IMR-90 (cell line): ENCODE measurements at regions not wholly inside any gene's neighbourhood (a gene's known extent, or its start where the extent isn't known, plus 50 kb on each side); places are given as distances from the start of the nearest gene placed in this dataset.

ENCODE experiments used
- ATAC-seq: fragments of 200-7000 bp; cut with Tn5 transposase; 2 replicates; pipeline ENCODE4 v1.9.1; 2020; ENCODE audit warnings: low read depth, mild to moderate bottlenecking, moderate library complexity
- BruUV-seq: library from RNA; stranded (reverse); fragments of 400-500 nt; replicated peaks from 2 replicates; lab custom pipeline; 2021; lab: Mats Ljungman, UMichigan
- CTCF ChIA-PET: fragments of 300-600 bp; formaldehyde crosslinking; extraction: SDS; loops from one replicate; lab custom pipeline; 2021; ENCODE audit warnings: antibody characterized with exemption; lab: Yijun Ruan, JAX
- POLR2A ChIA-PET: fragments of 300-600 bp; sonication (Branson Sonifier 250); formaldehyde crosslinking; loops from one replicate; lab custom pipeline; 2022; ENCODE audit warnings: antibody characterized with exemption; ENCODE audit not compliant: unreplicated experiment; lab: Charles Lee
- DNase-seq: peaks from one replicate; pipeline ENCODE4 v3.0.0; 2013
- H2AFZ ChIP-seq: replicated peaks from 2 replicates; pipeline ENCODE3; 2013; ENCODE audit warnings: low read length, mild to moderate bottlenecking; ENCODE audit not compliant: poor library complexity
- H2AK5ac ChIP-seq: 2 replicates; pipeline ENCODE4 v1.6.1; 2013; ENCODE audit warnings: low read depth, low read length, inconsistent platforms
- H2AK9ac ChIP-seq: replicated peaks from 2 replicates; pipeline ENCODE3; 2013; ENCODE audit warnings: mild to moderate bottlenecking, low read depth, low read length, moderate library complexity; ENCODE audit not compliant: poor library complexity
- H2BK120ac ChIP-seq: 2 replicates; pipeline ENCODE4 v1.6.1; 2013; ENCODE audit warnings: low read depth, low read length, inconsistent platforms
- H2BK15ac ChIP-seq: 3 replicates; pipeline ENCODE4 v1.6.1; 2013; ENCODE audit warnings: low read depth, low read length, inconsistent platforms
- H2BK20ac ChIP-seq: 2 replicates; pipeline ENCODE4 v1.6.1; 2013; ENCODE audit warnings: low read depth, mild to moderate bottlenecking, inconsistent platforms, low read length, moderate library complexity
- H2BK5ac ChIP-seq: 2 replicates; pipeline ENCODE4 v1.6.1; 2013; ENCODE audit warnings: mild to moderate bottlenecking, low read depth, low read length, inconsistent platforms; ENCODE audit not compliant: poor library complexity, severe bottlenecking
- H3K14ac ChIP-seq: replicated peaks from 2 replicates; pipeline ENCODE4 v1.6.1; 2013; ENCODE audit warnings: low read depth, low read length, inconsistent platforms
- H3K18ac ChIP-seq: 2 replicates; pipeline ENCODE4 v1.6.1; 2013; ENCODE audit warnings: low read depth, low read length, control low read depth
- H3K23ac ChIP-seq: 2 replicates; pipeline ENCODE4 v1.6.1; 2013; ENCODE audit warnings: low read depth, low read length, inconsistent platforms
- H3K27ac ChIP-seq: 2 replicates; pipeline ENCODE4 v1.5.1; 2013; ENCODE audit warnings: mild to moderate bottlenecking, control low read depth, low read length; ENCODE audit not compliant: insufficient read depth
- H3K27me3 ChIP-seq: 2 replicates; pipeline ENCODE4 v1.6.1; 2013; ENCODE audit warnings: low read length; ENCODE audit not compliant: control insufficient read depth, insufficient read depth
- H3K36me3 ChIP-seq: 2 replicates; pipeline ENCODE4 v1.6.1; 2013; ENCODE audit warnings: low read length, mixed read lengths; ENCODE audit not compliant: control insufficient read depth, insufficient read depth
- H3K4ac ChIP-seq: 2 replicates; pipeline ENCODE4 v1.6.1; 2013; ENCODE audit warnings: low read depth, low read length, inconsistent platforms
- H3K4me1 ChIP-seq: 2 replicates; pipeline ENCODE4 v1.6.1; 2013; ENCODE audit warnings: low read length, mixed read lengths; ENCODE audit not compliant: control insufficient read depth, insufficient read depth
- H3K4me2 ChIP-seq: 2 replicates; pipeline ENCODE4 v1.6.1; 2013; ENCODE audit warnings: low read depth, mild to moderate bottlenecking, control low read depth, low read length, moderate library complexity
- H3K4me3 ChIP-seq: 2 replicates; pipeline ENCODE4 v1.5.1; 2013; ENCODE audit warnings: low read depth, mild to moderate bottlenecking, control low read depth, low read length, moderate library complexity; ENCODE audit not compliant: insufficient read depth
- H3K56ac ChIP-seq: 2 replicates; pipeline ENCODE4 v1.6.1; 2013; ENCODE audit warnings: low read length, inconsistent platforms; ENCODE audit not compliant: insufficient read depth; ENCODE audit errors: extremely low read depth
- H3K79me1 ChIP-seq, 2 experiments: 2 replicates each; pipeline ENCODE4 v1.6.1; 2013; ENCODE audit warnings: low read length in 2 of 2, inconsistent platforms in 1 of 2, low read depth in 1 of 2
- H3K9ac ChIP-seq: 2 replicates; pipeline ENCODE4 v1.6.1; 2013; ENCODE audit warnings: low read depth, low read length, control low read depth
- H3K9me1 ChIP-seq: 2 replicates; pipeline ENCODE4 v1.6.1; 2013; ENCODE audit warnings: low read length, inconsistent platforms; ENCODE audit not compliant: insufficient read depth
- H3K9me3 ChIP-seq: 2 replicates; pipeline ENCODE4 v1.6.1; 2013; ENCODE audit warnings: low read length; ENCODE audit not compliant: control insufficient read depth, insufficient read depth
- H4K20me1 ChIP-seq: 2 replicates; pipeline ENCODE4 v1.6.1; 2013; ENCODE audit warnings: low read length, inconsistent platforms; ENCODE audit not compliant: insufficient read depth
- H4K5ac ChIP-seq: 2 replicates; pipeline ENCODE4 v1.6.1; 2013; ENCODE audit warnings: mild to moderate bottlenecking, low read depth, low read length, control low read depth
- H4K8ac ChIP-seq, 2 experiments: 2 replicates each; pipeline ENCODE4 v1.6.1; 2013; ENCODE audit warnings: low read depth in 2 of 2, low read length in 2 of 2, control low read depth in 1 of 2, inconsistent platforms in 1 of 2
- H4K91ac ChIP-seq: 2 replicates; pipeline ENCODE4 v1.6.1; 2013; ENCODE audit warnings: low read depth, low read length, inconsistent platforms; ENCODE audit not compliant: insufficient read depth
- BHLHE40 ChIP-seq: fragments of 150-350 bp; IDR thresholded peaks from 2 replicates; pipeline ENCODE4 v1.6.1; 2016; ENCODE audit warnings: mild to moderate bottlenecking, low read depth, low read length
- FOS ChIP-seq: fragments of 150-350 bp; IDR thresholded peaks from 2 replicates; pipeline ENCODE4 v1.6.1; 2016; ENCODE audit warnings: low read depth, low read length
- MAFK ChIP-seq: IDR thresholded peaks from 2 replicates; pipeline ENCODE4 v1.6.1; 2012; ENCODE audit warnings: low read depth, low read length, improper control_type of control experiment
- MAZ ChIP-seq: IDR thresholded peaks from 2 replicates; pipeline ENCODE4 v1.6.1; 2012; ENCODE audit warnings: low read depth, mild to moderate bottlenecking, low read length, improper control_type of control experiment, moderate library complexity, borderline replicate concordance
- MXI1 ChIP-seq: IDR thresholded peaks from 2 replicates; pipeline ENCODE4 v1.6.1; 2012; ENCODE audit warnings: low read depth, mild to moderate bottlenecking, low read length, moderate library complexity, borderline replicate concordance
- NFE2L2 ChIP-seq: fragments of 150-350 bp; IDR thresholded peaks from 2 replicates; pipeline ENCODE4 v1.6.1; 2016; ENCODE audit warnings: low read depth, mild to moderate bottlenecking, low read length
- POLR2A ChIP-seq: IDR thresholded peaks from 2 replicates; pipeline ENCODE4 v1.6.1; 2012; ENCODE audit warnings: mild to moderate bottlenecking, low read depth, low read length
- RAD21 ChIP-seq: IDR thresholded peaks from 2 replicates; pipeline ENCODE4 v1.6.1; 2012; ENCODE audit warnings: low read length, improper control_type of control experiment
- RCOR1 ChIP-seq: IDR thresholded peaks from 2 replicates; pipeline ENCODE4 v1.6.1; 2012; ENCODE audit warnings: mild to moderate bottlenecking, low read length, improper control_type of control experiment; ENCODE audit not compliant: insufficient replicate concordance
- RFX5 ChIP-seq: IDR thresholded peaks from 2 replicates; pipeline ENCODE4 v1.8.0; 2012; ENCODE audit warnings: low read depth, mild to moderate bottlenecking, low read length, moderate library complexity
- WGBS, 2 experiments: methylation state at CpG; one replicate each; pipeline versions ENCODE4 v1.1.5 to v1.1.7; 2013; ENCODE audit warnings: missing lambda C conversion rate in 2 of 2; ENCODE audit not compliant: insufficient read length in 1 of 2; ENCODE audit errors: extremely low coverage in 2 of 2; 5-methylcytosine and 5-hydroxymethylcytosine counted together
- dilution Hi-C: fragments of 300-500 bp; cut with HindIII; formaldehyde crosslinking; loops from one replicate; pipeline ENCODE4 v1.14.3; 2018; ENCODE audit warnings: low sequenced_read_pairs; ENCODE audit not compliant: unreplicated experiment
- in situ Hi-C: fragments of 300-500 bp; cut with MboI; formaldehyde crosslinking; loops from 3 replicates; pipeline ENCODE4 v1.14.3; 2019; ENCODE audit warnings: low sequenced_read_pairs, inconsistent platforms, mixed read lengths
- intact Hi-C: fragments of 100-400 bp; cut with micrococcal nuclease; formaldehyde crosslinking; loops from 2 replicates; pipeline ENCODE4 v1.10.0; 2022
- TF ChIP-seq, protein P1 (sequence below): conservative IDR thresholded peaks from 2 replicates; pipeline ENCODE4 v1.5.1; 2012; ENCODE audit warnings: mild to moderate bottlenecking, low read depth, low read length, improper control_type of control experiment
- TF ChIP-seq, protein P2 (sequence below): fragments of 150-350 bp; IDR thresholded peaks from 2 replicates; pipeline ENCODE4 v1.6.1; 2017; ENCODE audit warnings: mild to moderate bottlenecking, antibody characterized with exemption, low read length, low read depth

GRCh38 chr18:75898651-75899050, 471.1 kb upstream of the SMIM21 start:
- WGBS, 2 experiments, result 10% methylated on average over 2 of the region's 4 CpGs; no CpG with 5 or more reads in 1 of the 2 experiments
- no peak overlapping the region for H3K18ac ChIP-seq
- POLR2A ChIA-PET, result no interaction called here

More at GRCh38 chr18:75898651-75899050, 471.1 kb upstream of the SMIM21 start:
- DNase-seq, result no peak
- Histone ChIP-seq H3K4ac (no peak overlapping the region), H3K23ac (no peak overlapping the region), H4K8ac (no peak overlapping the region), H3K4me1 (no peaks in the 10 kb centered on the region), H2AFZ (no peak overlapping the region), H3K4me2 (no peak overlapping the region), H3K27ac (no peak overlapping the region), H3K14ac (no peak overlapping the region), H2AK5ac (no peak overlapping the region), H3K9me1 (no peaks in the 10 kb centered on the region), H3K36me3 (no peaks in the 10 kb centered on the region), H2BK120ac (no peak overlapping the region), H2BK15ac (no peak overlapping the region), H4K91ac (no peak overlapping the region), H4K5ac (no peak overlapping the region), H3K27me3 (no peaks in the 10 kb centered on the region), H2BK5ac (no peak overlapping the region), H3K4me3 (no peak overlapping the region), H2BK20ac (no peak overlapping the region), H3K56ac (no peak overlapping the region), H3K9ac (no peak overlapping the region), H3K9me3 (peaks cover 10% of the 10 kb centered on the region), H2AK9ac (no peak overlapping the region), H4K20me1 (no peaks in the 10 kb centered on the region), H3K79me1 (no peaks in the 10 kb centered on the region)
- TF ChIP-seq FOS, result no peak
- no peak for TF ChIP-seq RAD21
- TF ChIP-seq MAZ, result no peak
- no peak for TF ChIP-seq NFE2L2
- no peak for TF ChIP-seq POLR2A
- TF ChIP-seq, protein P1, sequence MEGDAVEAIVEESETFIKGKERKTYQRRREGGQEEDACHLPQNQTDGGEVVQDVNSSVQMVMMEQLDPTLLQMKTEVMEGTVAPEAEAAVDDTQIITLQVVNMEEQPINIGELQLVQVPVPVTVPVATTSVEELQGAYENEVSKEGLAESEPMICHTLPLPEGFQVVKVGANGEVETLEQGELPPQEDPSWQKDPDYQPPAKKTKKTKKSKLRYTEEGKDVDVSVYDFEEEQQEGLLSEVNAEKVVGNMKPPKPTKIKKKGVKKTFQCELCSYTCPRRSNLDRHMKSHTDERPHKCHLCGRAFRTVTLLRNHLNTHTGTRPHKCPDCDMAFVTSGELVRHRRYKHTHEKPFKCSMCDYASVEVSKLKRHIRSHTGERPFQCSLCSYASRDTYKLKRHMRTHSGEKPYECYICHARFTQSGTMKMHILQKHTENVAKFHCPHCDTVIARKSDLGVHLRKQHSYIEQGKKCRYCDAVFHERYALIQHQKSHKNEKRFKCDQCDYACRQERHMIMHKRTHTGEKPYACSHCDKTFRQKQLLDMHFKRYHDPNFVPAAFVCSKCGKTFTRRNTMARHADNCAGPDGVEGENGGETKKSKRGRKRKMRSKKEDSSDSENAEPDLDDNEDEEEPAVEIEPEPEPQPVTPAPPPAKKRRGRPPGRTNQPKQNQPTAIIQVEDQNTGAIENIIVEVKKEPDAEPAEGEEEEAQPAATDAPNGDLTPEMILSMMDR, result no peak
- TF ChIP-seq MXI1, result no peak
- TF ChIP-seq MAFK, result no peak
- TF ChIP-seq, protein P2, sequence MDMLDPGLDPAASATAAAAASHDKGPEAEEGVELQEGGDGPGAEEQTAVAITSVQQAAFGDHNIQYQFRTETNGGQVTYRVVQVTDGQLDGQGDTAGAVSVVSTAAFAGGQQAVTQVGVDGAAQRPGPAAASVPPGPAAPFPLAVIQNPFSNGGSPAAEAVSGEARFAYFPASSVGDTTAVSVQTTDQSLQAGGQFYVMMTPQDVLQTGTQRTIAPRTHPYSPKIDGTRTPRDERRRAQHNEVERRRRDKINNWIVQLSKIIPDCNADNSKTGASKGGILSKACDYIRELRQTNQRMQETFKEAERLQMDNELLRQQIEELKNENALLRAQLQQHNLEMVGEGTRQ, result no peak
- TF ChIP-seq RCOR1, result no peak
- no peak for TF ChIP-seq BHLHE40
- no peak for TF ChIP-seq RFX5
- intact Hi-C loops (no loop called here), in situ Hi-C loops (no loop called here), dilution Hi-C loops (no loop called here)
- no TSS peak for BruUV-seq
- ATAC-seq, result no peak
- CTCF ChIA-PET, result no interaction called here
